HL-60 (cell line): ENCODE measurements at regions not wholly inside any gene's neighbourhood (a gene's known extent, or its start where the extent isn't known, plus 50 kb on each side); places are given as distances from the start of the nearest gene placed in this dataset.

Source experiments
- POLR2AphosphoS5 ChIP-seq: IDR thresholded peaks from 2 replicates; pipeline ENCODE4 v1.6.1; 2012; ENCODE audit warnings: low read depth
- SPI1 ChIP-seq: IDR thresholded peaks from 2 replicates; pipeline ENCODE4 v1.6.1; 2012; ENCODE audit warnings: low read depth, mild to moderate bottlenecking, borderline replicate concordance
- TF ChIP-seq, protein P1 (sequence below): IDR thresholded peaks from one replicate; pipeline ENCODE4 v1.5.1; 2011; ENCODE audit warnings: low read length, control low read depth, inconsistent platforms; ENCODE audit not compliant: insufficient read depth

DNA sequence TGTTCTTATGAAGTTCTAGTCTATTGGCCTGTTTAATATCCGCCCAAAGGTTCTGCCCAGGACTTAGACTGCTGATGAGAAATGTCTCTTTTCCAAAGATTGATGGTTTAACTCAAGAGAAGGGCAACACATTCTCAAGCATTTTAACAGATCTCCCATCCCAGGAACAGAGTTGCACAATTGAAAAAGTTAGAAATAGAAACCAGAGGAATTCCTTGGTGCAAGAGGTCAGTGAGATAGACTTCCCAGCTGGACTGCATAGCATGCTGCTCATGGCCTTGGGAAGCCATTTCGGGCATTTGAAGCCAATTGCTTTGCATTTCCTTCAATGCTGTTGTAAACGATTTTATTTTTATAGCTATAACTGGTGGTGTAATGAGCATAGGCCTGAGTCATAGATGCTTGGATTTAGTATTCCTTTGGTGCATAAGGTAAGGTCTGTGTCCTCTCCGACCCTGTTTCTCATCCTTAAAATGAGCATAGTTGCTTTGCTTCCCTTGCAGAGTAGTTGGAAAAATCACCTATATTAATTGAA lies 292.2 kb upstream of the JAG1 start:
- TF ChIP-seq, protein P1, sequence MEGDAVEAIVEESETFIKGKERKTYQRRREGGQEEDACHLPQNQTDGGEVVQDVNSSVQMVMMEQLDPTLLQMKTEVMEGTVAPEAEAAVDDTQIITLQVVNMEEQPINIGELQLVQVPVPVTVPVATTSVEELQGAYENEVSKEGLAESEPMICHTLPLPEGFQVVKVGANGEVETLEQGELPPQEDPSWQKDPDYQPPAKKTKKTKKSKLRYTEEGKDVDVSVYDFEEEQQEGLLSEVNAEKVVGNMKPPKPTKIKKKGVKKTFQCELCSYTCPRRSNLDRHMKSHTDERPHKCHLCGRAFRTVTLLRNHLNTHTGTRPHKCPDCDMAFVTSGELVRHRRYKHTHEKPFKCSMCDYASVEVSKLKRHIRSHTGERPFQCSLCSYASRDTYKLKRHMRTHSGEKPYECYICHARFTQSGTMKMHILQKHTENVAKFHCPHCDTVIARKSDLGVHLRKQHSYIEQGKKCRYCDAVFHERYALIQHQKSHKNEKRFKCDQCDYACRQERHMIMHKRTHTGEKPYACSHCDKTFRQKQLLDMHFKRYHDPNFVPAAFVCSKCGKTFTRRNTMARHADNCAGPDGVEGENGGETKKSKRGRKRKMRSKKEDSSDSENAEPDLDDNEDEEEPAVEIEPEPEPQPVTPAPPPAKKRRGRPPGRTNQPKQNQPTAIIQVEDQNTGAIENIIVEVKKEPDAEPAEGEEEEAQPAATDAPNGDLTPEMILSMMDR, result no peak
- TF ChIP-seq SPI1 (no peak), POLR2AphosphoS5 (no peak)
